IMR-90 (cell line): ENCODE measurements at regions not wholly inside any gene's neighbourhood (a gene's known extent, or its start where the extent isn't known, plus 50 kb on each side); places are given as distances from the start of the nearest gene placed in this dataset.

Experiments
- ATAC-seq: fragments of 200-7000 bp; cut with Tn5 transposase; 2 replicates; pipeline ENCODE4 v1.9.1; 2020; ENCODE audit warnings: low read depth, mild to moderate bottlenecking, moderate library complexity
- BruUV-seq: library from RNA; stranded (reverse); fragments of 400-500 nt; replicated peaks from 2 replicates; lab custom pipeline; 2021; lab: Mats Ljungman, UMichigan
- CTCF ChIA-PET: fragments of 300-600 bp; formaldehyde crosslinking; extraction: SDS; loops from one replicate; lab custom pipeline; 2021; ENCODE audit warnings: antibody characterized with exemption; lab: Yijun Ruan, JAX
- POLR2A ChIA-PET: fragments of 300-600 bp; sonication (Branson Sonifier 250); formaldehyde crosslinking; loops from one replicate; lab custom pipeline; 2022; ENCODE audit warnings: antibody characterized with exemption; ENCODE audit not compliant: unreplicated experiment; lab: Charles Lee
- DNase-seq: peaks from one replicate; pipeline ENCODE4 v3.0.0; 2013
- H2AFZ ChIP-seq: replicated peaks from 2 replicates; pipeline ENCODE3; 2013; ENCODE audit warnings: low read length, mild to moderate bottlenecking; ENCODE audit not compliant: poor library complexity
- H2AK5ac ChIP-seq: 2 replicates; pipeline ENCODE4 v1.6.1; 2013; ENCODE audit warnings: low read depth, low read length, inconsistent platforms
- H2AK9ac ChIP-seq: replicated peaks from 2 replicates; pipeline ENCODE3; 2013; ENCODE audit warnings: mild to moderate bottlenecking, low read depth, low read length, moderate library complexity; ENCODE audit not compliant: poor library complexity
- H2BK120ac ChIP-seq: 2 replicates; pipeline ENCODE4 v1.6.1; 2013; ENCODE audit warnings: low read depth, low read length, inconsistent platforms
- H2BK15ac ChIP-seq: 3 replicates; pipeline ENCODE4 v1.6.1; 2013; ENCODE audit warnings: low read depth, low read length, inconsistent platforms
- H2BK20ac ChIP-seq: 2 replicates; pipeline ENCODE4 v1.6.1; 2013; ENCODE audit warnings: low read depth, mild to moderate bottlenecking, inconsistent platforms, low read length, moderate library complexity
- H2BK5ac ChIP-seq: 2 replicates; pipeline ENCODE4 v1.6.1; 2013; ENCODE audit warnings: mild to moderate bottlenecking, low read depth, low read length, inconsistent platforms; ENCODE audit not compliant: poor library complexity, severe bottlenecking
- H3K14ac ChIP-seq: replicated peaks from 2 replicates; pipeline ENCODE4 v1.6.1; 2013; ENCODE audit warnings: low read depth, low read length, inconsistent platforms
- H3K18ac ChIP-seq: 2 replicates; pipeline ENCODE4 v1.6.1; 2013; ENCODE audit warnings: low read depth, low read length, control low read depth
- H3K23ac ChIP-seq: 2 replicates; pipeline ENCODE4 v1.6.1; 2013; ENCODE audit warnings: low read depth, low read length, inconsistent platforms
- H3K27ac ChIP-seq: 2 replicates; pipeline ENCODE4 v1.5.1; 2013; ENCODE audit warnings: mild to moderate bottlenecking, control low read depth, low read length; ENCODE audit not compliant: insufficient read depth
- H3K27me3 ChIP-seq: 2 replicates; pipeline ENCODE4 v1.6.1; 2013; ENCODE audit warnings: low read length; ENCODE audit not compliant: control insufficient read depth, insufficient read depth
- H3K36me3 ChIP-seq: 2 replicates; pipeline ENCODE4 v1.6.1; 2013; ENCODE audit warnings: low read length, mixed read lengths; ENCODE audit not compliant: control insufficient read depth, insufficient read depth
- H3K4ac ChIP-seq: 2 replicates; pipeline ENCODE4 v1.6.1; 2013; ENCODE audit warnings: low read depth, low read length, inconsistent platforms
- H3K4me1 ChIP-seq: 2 replicates; pipeline ENCODE4 v1.6.1; 2013; ENCODE audit warnings: low read length, mixed read lengths; ENCODE audit not compliant: control insufficient read depth, insufficient read depth
- H3K4me2 ChIP-seq: 2 replicates; pipeline ENCODE4 v1.6.1; 2013; ENCODE audit warnings: low read depth, mild to moderate bottlenecking, control low read depth, low read length, moderate library complexity
- H3K4me3 ChIP-seq: 2 replicates; pipeline ENCODE4 v1.5.1; 2013; ENCODE audit warnings: low read depth, mild to moderate bottlenecking, control low read depth, low read length, moderate library complexity; ENCODE audit not compliant: insufficient read depth
- H3K56ac ChIP-seq: 2 replicates; pipeline ENCODE4 v1.6.1; 2013; ENCODE audit warnings: low read length, inconsistent platforms; ENCODE audit not compliant: insufficient read depth; ENCODE audit errors: extremely low read depth
- H3K79me1 ChIP-seq, 2 experiments: 2 replicates each; pipeline ENCODE4 v1.6.1; 2013; ENCODE audit warnings: low read length in 2 of 2, inconsistent platforms in 1 of 2, low read depth in 1 of 2
- H3K9ac ChIP-seq: 2 replicates; pipeline ENCODE4 v1.6.1; 2013; ENCODE audit warnings: low read depth, low read length, control low read depth
- H3K9me1 ChIP-seq: 2 replicates; pipeline ENCODE4 v1.6.1; 2013; ENCODE audit warnings: low read length, inconsistent platforms; ENCODE audit not compliant: insufficient read depth
- H3K9me3 ChIP-seq: 2 replicates; pipeline ENCODE4 v1.6.1; 2013; ENCODE audit warnings: low read length; ENCODE audit not compliant: control insufficient read depth, insufficient read depth
- H4K20me1 ChIP-seq: 2 replicates; pipeline ENCODE4 v1.6.1; 2013; ENCODE audit warnings: low read length, inconsistent platforms; ENCODE audit not compliant: insufficient read depth
- H4K5ac ChIP-seq: 2 replicates; pipeline ENCODE4 v1.6.1; 2013; ENCODE audit warnings: mild to moderate bottlenecking, low read depth, low read length, control low read depth
- H4K8ac ChIP-seq, 2 experiments: 2 replicates each; pipeline ENCODE4 v1.6.1; 2013; ENCODE audit warnings: low read depth in 2 of 2, low read length in 2 of 2, control low read depth in 1 of 2, inconsistent platforms in 1 of 2
- H4K91ac ChIP-seq: 2 replicates; pipeline ENCODE4 v1.6.1; 2013; ENCODE audit warnings: low read depth, low read length, inconsistent platforms; ENCODE audit not compliant: insufficient read depth
- BHLHE40 ChIP-seq: fragments of 150-350 bp; IDR thresholded peaks from 2 replicates; pipeline ENCODE4 v1.6.1; 2016; ENCODE audit warnings: mild to moderate bottlenecking, low read depth, low read length
- CEBPB ChIP-seq: IDR thresholded peaks from 2 replicates; pipeline ENCODE4 v1.6.1; 2012; ENCODE audit warnings: low read depth, low read length, improper control_type of control experiment
- CHD1 ChIP-seq: IDR thresholded peaks from 2 replicates; pipeline ENCODE4 v1.6.1; 2012; ENCODE audit warnings: low read depth, low read length, improper control_type of control experiment
- ELK1 ChIP-seq: fragments of 150-350 bp; IDR thresholded peaks from 2 replicates; pipeline ENCODE4 v1.6.1; 2016; ENCODE audit warnings: low read depth, mild to moderate bottlenecking, low read length, moderate library complexity, borderline replicate concordance
- FOS ChIP-seq: fragments of 150-350 bp; IDR thresholded peaks from 2 replicates; pipeline ENCODE4 v1.6.1; 2016; ENCODE audit warnings: low read depth, low read length
- MAFK ChIP-seq: IDR thresholded peaks from 2 replicates; pipeline ENCODE4 v1.6.1; 2012; ENCODE audit warnings: low read depth, low read length, improper control_type of control experiment
- MAZ ChIP-seq: IDR thresholded peaks from 2 replicates; pipeline ENCODE4 v1.6.1; 2012; ENCODE audit warnings: low read depth, mild to moderate bottlenecking, low read length, improper control_type of control experiment, moderate library complexity, borderline replicate concordance
- MXI1 ChIP-seq: IDR thresholded peaks from 2 replicates; pipeline ENCODE4 v1.6.1; 2012; ENCODE audit warnings: low read depth, mild to moderate bottlenecking, low read length, moderate library complexity, borderline replicate concordance
- NFE2L2 ChIP-seq: fragments of 150-350 bp; IDR thresholded peaks from 2 replicates; pipeline ENCODE4 v1.6.1; 2016; ENCODE audit warnings: low read depth, mild to moderate bottlenecking, low read length
- POLR2A ChIP-seq: IDR thresholded peaks from 2 replicates; pipeline ENCODE4 v1.6.1; 2012; ENCODE audit warnings: mild to moderate bottlenecking, low read depth, low read length
- RAD21 ChIP-seq: IDR thresholded peaks from 2 replicates; pipeline ENCODE4 v1.6.1; 2012; ENCODE audit warnings: low read length, improper control_type of control experiment
- RCOR1 ChIP-seq: IDR thresholded peaks from 2 replicates; pipeline ENCODE4 v1.6.1; 2012; ENCODE audit warnings: mild to moderate bottlenecking, low read length, improper control_type of control experiment; ENCODE audit not compliant: insufficient replicate concordance
- RFX5 ChIP-seq: IDR thresholded peaks from 2 replicates; pipeline ENCODE4 v1.8.0; 2012; ENCODE audit warnings: low read depth, mild to moderate bottlenecking, low read length, moderate library complexity
- SMC3 ChIP-seq: fragments of 150-350 bp; IDR thresholded peaks from 2 replicates; pipeline ENCODE4 v1.6.1; 2016; ENCODE audit warnings: low read depth, mild to moderate bottlenecking, antibody characterized with exemption, low read length, moderate library complexity
- WGBS, 2 experiments: methylation state at CpG; one replicate each; pipeline versions ENCODE4 v1.1.5 to v1.1.7; 2013; ENCODE audit warnings: missing lambda C conversion rate in 2 of 2; ENCODE audit not compliant: insufficient read length in 1 of 2; ENCODE audit errors: extremely low coverage in 2 of 2; 5-methylcytosine and 5-hydroxymethylcytosine counted together
- dilution Hi-C: fragments of 300-500 bp; cut with HindIII; formaldehyde crosslinking; loops from one replicate; pipeline ENCODE4 v1.14.3; 2018; ENCODE audit warnings: low sequenced_read_pairs; ENCODE audit not compliant: unreplicated experiment
- in situ Hi-C: fragments of 300-500 bp; cut with MboI; formaldehyde crosslinking; loops from 3 replicates; pipeline ENCODE4 v1.14.3; 2019; ENCODE audit warnings: low sequenced_read_pairs, inconsistent platforms, mixed read lengths
- intact Hi-C: fragments of 100-400 bp; cut with micrococcal nuclease; formaldehyde crosslinking; loops from 2 replicates; pipeline ENCODE4 v1.10.0; 2022
- TF ChIP-seq, protein P1 (sequence below): fragments of 150-350 bp; IDR thresholded peaks from 2 replicates; pipeline ENCODE4 v1.6.1; 2017; ENCODE audit warnings: mild to moderate bottlenecking, antibody characterized with exemption, low read length, low read depth
- TF ChIP-seq, protein P2 (sequence below): conservative IDR thresholded peaks from 2 replicates; pipeline ENCODE4 v1.5.1; 2012; ENCODE audit warnings: mild to moderate bottlenecking, low read depth, low read length, improper control_type of control experiment

DNA sequence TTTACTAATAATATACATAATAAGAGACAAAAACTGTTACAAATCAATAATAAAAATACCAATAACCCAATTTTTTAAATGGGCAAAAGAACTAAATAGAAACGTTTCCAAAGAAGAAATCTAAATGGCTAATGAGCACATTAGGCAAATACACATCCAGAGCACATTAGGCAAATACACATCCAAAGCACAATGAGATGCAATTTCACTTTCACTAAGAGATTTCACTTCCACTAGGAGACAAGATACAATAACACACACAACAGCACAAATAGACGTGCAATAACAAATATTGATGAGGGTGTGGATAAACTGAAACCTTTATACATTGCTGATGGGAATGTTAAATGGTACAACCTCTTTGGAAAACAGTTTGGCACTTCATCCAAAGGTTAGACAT is 250.7 kb downstream of the ARAP2 start:
- Histone ChIP-seq H4K91ac (no peak overlapping the region), H3K79me1 (no peaks in the 10 kb centered on the region), H4K8ac (no peak overlapping the region), H3K14ac (no peak overlapping the region), H2BK20ac (no peak overlapping the region), H2BK5ac (no peak overlapping the region), H4K5ac (no peak overlapping the region), H3K4ac (no peak overlapping the region), H2AK9ac (no peak overlapping the region), H2AFZ (no peak overlapping the region), H3K4me1 (no peaks in the 10 kb centered on the region), H4K20me1 (no peaks in the 10 kb centered on the region), H3K9me3 (no peaks in the 10 kb centered on the region; the same call in 1 of the 2 replicates), H3K36me3 (no peaks in the 10 kb centered on the region), H3K4me2 (no peak overlapping the region), H2BK120ac (no peak overlapping the region), H3K18ac (no peak overlapping the region), H3K9me1 (no peaks in the 10 kb centered on the region), H3K9ac (no peak overlapping the region), H3K27me3 (no peaks in the 10 kb centered on the region), H3K56ac (no peak overlapping the region), H3K27ac (no peak overlapping the region), H3K23ac (no peak overlapping the region), H2AK5ac (no peak overlapping the region), H3K4me3 (no peak overlapping the region), H2BK15ac (no peak overlapping the region)
- WGBS, 2 experiments, result no CpG with 5 or more reads among the region's 2 CpGs
- ChIA-PET CTCF (no interaction called here), POLR2A (no interaction called here)
- DNase-seq (no peak), ATAC-seq (no peak)
- intact Hi-C loops, result no loop called here
- no TSS peak for BruUV-seq
- in situ Hi-C loops, result no loop called here
- dilution Hi-C loops, result no loop called here
- no peak for TF ChIP-seq CHD1
- TF ChIP-seq MAFK, result no peak
- TF ChIP-seq, protein P1, sequence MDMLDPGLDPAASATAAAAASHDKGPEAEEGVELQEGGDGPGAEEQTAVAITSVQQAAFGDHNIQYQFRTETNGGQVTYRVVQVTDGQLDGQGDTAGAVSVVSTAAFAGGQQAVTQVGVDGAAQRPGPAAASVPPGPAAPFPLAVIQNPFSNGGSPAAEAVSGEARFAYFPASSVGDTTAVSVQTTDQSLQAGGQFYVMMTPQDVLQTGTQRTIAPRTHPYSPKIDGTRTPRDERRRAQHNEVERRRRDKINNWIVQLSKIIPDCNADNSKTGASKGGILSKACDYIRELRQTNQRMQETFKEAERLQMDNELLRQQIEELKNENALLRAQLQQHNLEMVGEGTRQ, result no peak
- TF ChIP-seq RFX5, result no peak
- no peak for TF ChIP-seq CEBPB
- no peak for TF ChIP-seq BHLHE40
- TF ChIP-seq MAZ, result no peak
- no peak for TF ChIP-seq RAD21
- no peak for TF ChIP-seq NFE2L2
- no peak for TF ChIP-seq FOS
- no peak for TF ChIP-seq MXI1
- TF ChIP-seq RCOR1, result no peak
- no peak for TF ChIP-seq POLR2A
- TF ChIP-seq, protein P2, sequence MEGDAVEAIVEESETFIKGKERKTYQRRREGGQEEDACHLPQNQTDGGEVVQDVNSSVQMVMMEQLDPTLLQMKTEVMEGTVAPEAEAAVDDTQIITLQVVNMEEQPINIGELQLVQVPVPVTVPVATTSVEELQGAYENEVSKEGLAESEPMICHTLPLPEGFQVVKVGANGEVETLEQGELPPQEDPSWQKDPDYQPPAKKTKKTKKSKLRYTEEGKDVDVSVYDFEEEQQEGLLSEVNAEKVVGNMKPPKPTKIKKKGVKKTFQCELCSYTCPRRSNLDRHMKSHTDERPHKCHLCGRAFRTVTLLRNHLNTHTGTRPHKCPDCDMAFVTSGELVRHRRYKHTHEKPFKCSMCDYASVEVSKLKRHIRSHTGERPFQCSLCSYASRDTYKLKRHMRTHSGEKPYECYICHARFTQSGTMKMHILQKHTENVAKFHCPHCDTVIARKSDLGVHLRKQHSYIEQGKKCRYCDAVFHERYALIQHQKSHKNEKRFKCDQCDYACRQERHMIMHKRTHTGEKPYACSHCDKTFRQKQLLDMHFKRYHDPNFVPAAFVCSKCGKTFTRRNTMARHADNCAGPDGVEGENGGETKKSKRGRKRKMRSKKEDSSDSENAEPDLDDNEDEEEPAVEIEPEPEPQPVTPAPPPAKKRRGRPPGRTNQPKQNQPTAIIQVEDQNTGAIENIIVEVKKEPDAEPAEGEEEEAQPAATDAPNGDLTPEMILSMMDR, result no peak
- TF ChIP-seq SMC3, result no peak
- no peak for TF ChIP-seq ELK1
